A673 (cell line): ENCODE measurements at regions not wholly inside any gene's neighbourhood (a gene's known extent, or its start where the extent isn't known, plus 50 kb on each side); places are given as distances from the start of the nearest gene placed in this dataset.

Experiments
- BruUV-seq: library from RNA; stranded (reverse); fragments of 400-500 nt; replicated peaks from 2 replicates; lab custom pipeline; 2021; lab: Mats Ljungman, UMichigan
- CTCF ChIA-PET: fragments of 300-600 bp; sonication (Branson Sonifier 250); formaldehyde crosslinking; loops from one replicate; lab custom pipeline; 2022; ENCODE audit warnings: antibody characterized with exemption; lab: Charles Lee
- POLR2A ChIA-PET: fragments of 300-600 bp; sonication (Branson Sonifier 250); formaldehyde crosslinking; loops from one replicate; lab custom pipeline; 2022; ENCODE audit warnings: antibody characterized with exemption; ENCODE audit not compliant: low non-redundant PET; lab: Charles Lee
- DNase-seq: peaks from one replicate; pipeline ENCODE4 v3.0.0-alpha.2; 2015; ENCODE audit warnings: low spot score
- H3K27ac ChIP-seq: fragments of 200-600 bp; sonication (generic); 2 replicates; pipeline ENCODE4 v1.5.1; 2016; ENCODE audit warnings: mixed run types, low read depth, mild to moderate bottlenecking, mixed read lengths, antibody characterized with exemption, low read length; ENCODE audit not compliant: poor library complexity, severe bottlenecking
- H3K27me3 ChIP-seq: fragments of 200-600 bp; sonication (generic); replicated peaks from 2 replicates; pipeline ENCODE4 v1.6.1; 2017; ENCODE audit warnings: mixed run types, low read depth, mild to moderate bottlenecking, mixed read lengths, antibody characterized with exemption, low read length; ENCODE audit not compliant: insufficient read depth, poor library complexity
- H3K36me3 ChIP-seq: fragments of 200-600 bp; sonication (generic); 2 replicates; pipeline ENCODE4 v1.6.1; 2016; ENCODE audit warnings: mixed run types, mild to moderate bottlenecking, mixed read lengths, antibody characterized with exemption, low read length; ENCODE audit not compliant: insufficient read depth, poor library complexity, severe bottlenecking
- H3K4me1 ChIP-seq: fragments of 200-600 bp; sonication (generic); 2 replicates; pipeline ENCODE4 v1.6.1; 2017; ENCODE audit warnings: mixed run types, mild to moderate bottlenecking, mixed read lengths, antibody characterized with exemption, low read length; ENCODE audit not compliant: insufficient read depth, poor library complexity, severe bottlenecking
- H3K4me3 ChIP-seq: fragments of 200-600 bp; sonication (generic); 2 replicates; pipeline ENCODE4 v1.5.1; 2016; ENCODE audit warnings: low read depth, mixed run types, mild to moderate bottlenecking, mixed read lengths, low read length; ENCODE audit not compliant: poor library complexity, severe bottlenecking
- H3K9me3 ChIP-seq: fragments of 200-600 bp; sonication (generic); 2 replicates; pipeline ENCODE4 v1.6.1; 2016; ENCODE audit warnings: mixed run types, low read depth, mild to moderate bottlenecking, mixed read lengths, antibody characterized with exemption, low read length; ENCODE audit not compliant: poor library complexity, severe bottlenecking
- EZH2 ChIP-seq: fragments of 200-600 bp; sonication (generic); IDR thresholded peaks from 2 replicates; pipeline ENCODE4 v1.6.1; 2017; ENCODE audit warnings: borderline replicate concordance, low read depth, mild to moderate bottlenecking, mixed read lengths, antibody characterized with exemption, low read length; ENCODE audit not compliant: poor library complexity, severe bottlenecking
- intact Hi-C: fragments of 100-400 bp; cut with micrococcal nuclease; formaldehyde crosslinking; loops from one replicate; pipeline ENCODE4 v1.10.0; 2022; ENCODE audit not compliant: unreplicated experiment
- TF ChIP-seq, protein P1 (sequence below): fragments of 300-800, 200-600 bp; sonication (generic); conservative IDR thresholded peaks from 2 replicates; pipeline ENCODE4 v1.5.1; 2017; ENCODE audit warnings: low read depth, mild to moderate bottlenecking, antibody characterized with exemption, low read length, moderate library complexity, mixed read lengths

DNA sequence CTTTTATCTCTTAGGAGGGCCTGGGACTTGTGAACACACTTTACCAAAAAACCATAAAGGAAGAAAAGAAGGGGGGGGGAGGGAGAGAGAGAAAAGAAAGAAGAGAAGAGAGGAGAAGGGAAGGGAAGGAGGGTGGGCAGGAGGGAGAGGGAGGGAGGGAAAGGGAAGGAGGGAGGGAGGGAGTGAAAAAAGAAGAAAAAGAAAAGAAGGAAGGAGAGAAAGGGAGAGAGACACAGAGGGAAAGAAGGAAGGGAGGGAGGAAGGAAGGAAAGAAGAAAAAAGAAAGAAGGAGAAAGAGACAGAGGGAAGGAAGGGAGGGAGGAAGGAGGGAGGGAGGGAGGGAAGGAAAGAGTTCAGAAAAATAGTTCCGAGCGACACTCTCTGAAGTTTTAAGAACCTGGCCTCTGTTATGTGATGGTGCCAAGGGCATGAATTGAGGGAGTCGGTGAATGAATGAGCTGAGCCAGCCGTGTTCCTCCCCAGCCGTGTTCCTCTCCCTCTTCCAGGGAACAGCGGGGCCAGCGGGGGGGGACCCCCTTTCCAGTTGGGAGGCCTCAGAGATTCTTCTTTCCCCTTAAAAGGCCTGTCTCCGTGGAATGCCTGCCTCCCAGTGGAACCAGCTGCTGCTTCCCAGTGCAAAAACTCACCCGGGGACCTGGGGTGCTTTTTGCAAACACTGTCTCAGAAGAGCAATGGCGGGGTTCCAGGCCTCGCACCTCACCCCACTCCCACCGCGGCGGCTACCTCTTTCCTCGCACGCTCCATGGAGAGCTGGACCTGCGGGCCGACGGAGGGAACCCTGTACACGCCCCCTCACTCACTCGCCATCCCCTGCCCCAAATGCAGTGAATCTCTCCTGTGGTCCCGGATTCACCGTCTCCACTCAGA is 84.1 kb downstream of the FOXL3 start:
- Histone ChIP-seq H3K9me3 (no peaks in the 10 kb centered on the region), H3K36me3 (no peaks in the 10 kb centered on the region), H3K27me3 (no peaks in the 10 kb centered on the region), H3K4me3 (no peak overlapping the region), H3K4me1 (no peaks in the 10 kb centered on the region), H3K27ac (no peak overlapping the region)
- CTCF ChIA-PET: interaction anchor here (1.5 kb wide), 1 partner anchor 12 kb away, joined by 3 read pairs; no protein-coding TSS in a partner anchor
- TF ChIP-seq EZH2: no peak
- TF ChIP-seq, protein P1, sequence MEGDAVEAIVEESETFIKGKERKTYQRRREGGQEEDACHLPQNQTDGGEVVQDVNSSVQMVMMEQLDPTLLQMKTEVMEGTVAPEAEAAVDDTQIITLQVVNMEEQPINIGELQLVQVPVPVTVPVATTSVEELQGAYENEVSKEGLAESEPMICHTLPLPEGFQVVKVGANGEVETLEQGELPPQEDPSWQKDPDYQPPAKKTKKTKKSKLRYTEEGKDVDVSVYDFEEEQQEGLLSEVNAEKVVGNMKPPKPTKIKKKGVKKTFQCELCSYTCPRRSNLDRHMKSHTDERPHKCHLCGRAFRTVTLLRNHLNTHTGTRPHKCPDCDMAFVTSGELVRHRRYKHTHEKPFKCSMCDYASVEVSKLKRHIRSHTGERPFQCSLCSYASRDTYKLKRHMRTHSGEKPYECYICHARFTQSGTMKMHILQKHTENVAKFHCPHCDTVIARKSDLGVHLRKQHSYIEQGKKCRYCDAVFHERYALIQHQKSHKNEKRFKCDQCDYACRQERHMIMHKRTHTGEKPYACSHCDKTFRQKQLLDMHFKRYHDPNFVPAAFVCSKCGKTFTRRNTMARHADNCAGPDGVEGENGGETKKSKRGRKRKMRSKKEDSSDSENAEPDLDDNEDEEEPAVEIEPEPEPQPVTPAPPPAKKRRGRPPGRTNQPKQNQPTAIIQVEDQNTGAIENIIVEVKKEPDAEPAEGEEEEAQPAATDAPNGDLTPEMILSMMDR: no peak
- intact Hi-C loops: no loop called here
- POLR2A ChIA-PET: no interaction called here
- no TSS peak for BruUV-seq
- no peak for DNase-seq

DNA sequence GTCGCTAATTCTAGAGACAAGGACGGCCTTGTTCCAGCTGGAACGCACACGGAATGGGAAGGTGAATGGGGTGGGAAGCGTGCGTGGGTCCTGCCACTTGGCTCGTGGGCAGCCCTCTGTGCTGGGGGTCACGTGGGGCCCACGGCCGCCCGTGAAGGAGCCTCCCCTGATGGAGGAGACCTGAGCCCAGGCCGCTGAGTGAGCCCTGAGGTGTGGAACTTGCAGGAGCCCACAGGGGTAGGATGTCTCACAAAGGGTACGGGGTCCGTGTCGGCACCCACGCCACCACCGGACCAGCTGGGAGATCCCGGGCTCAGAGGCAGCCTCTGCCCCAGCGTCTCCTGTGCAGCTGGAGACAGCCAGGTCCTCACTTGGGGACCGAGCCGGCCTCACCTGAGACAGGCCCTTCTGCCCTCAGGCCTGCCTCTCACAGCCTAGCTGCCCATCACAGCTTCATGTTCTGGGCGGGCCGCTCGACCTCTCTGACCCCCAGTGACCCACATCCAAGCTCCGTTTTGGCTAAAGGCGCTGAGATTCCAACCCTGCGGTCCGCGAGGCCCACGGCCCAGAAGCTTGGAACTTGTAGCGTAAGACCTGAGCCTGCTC is 84.8 kb downstream of the FOXL3 start:
- Histone ChIP-seq H3K4me1 (no peaks in the 10 kb centered on the region), H3K27me3 (no peaks in the 10 kb centered on the region), H3K27ac (no peak overlapping the region), H3K9me3 (no peaks in the 10 kb centered on the region), H3K4me3 (no peak overlapping the region), H3K36me3 (no peaks in the 10 kb centered on the region)
- BruUV-seq: no TSS peak
- POLR2A ChIA-PET: no interaction called here
- TF ChIP-seq, protein P1: no peak
- no peak for TF ChIP-seq EZH2
- CTCF ChIA-PET: interaction anchor here (1.5 kb wide), 1 partner anchor 12 kb away, joined by 3 read pairs; no protein-coding TSS in a partner anchor
- DNase-seq: no peak
- intact Hi-C loops: no loop called here

GRCh38 chr7:375321-375831 is 85.4 kb downstream of the FOXL3 start:
- no peak overlapping the region for H3K4me3 ChIP-seq
- POLR2A ChIA-PET: no interaction called here
- TF ChIP-seq, protein P1: no peak
- no peak for TF ChIP-seq EZH2
- CTCF ChIA-PET: no interaction called here
- H3K27me3 ChIP-seq: no peaks in the 10 kb centered on the region
- no peaks in the 10 kb centered on the region for H3K36me3 ChIP-seq
- H3K4me1 ChIP-seq: no peaks in the 10 kb centered on the region
- no peak for DNase-seq
- intact Hi-C loops: no loop called here
- BruUV-seq: no TSS peak
- H3K9me3 ChIP-seq: no peaks in the 10 kb centered on the region
- H3K27ac ChIP-seq: no peak overlapping the region
